ENCODE measurements at regions not wholly inside any gene's neighbourhood (a gene's known extent, or its start where the extent isn't known, plus 50 kb on each side); places are given as distances from the start of the nearest gene placed in this dataset.

DNA sequence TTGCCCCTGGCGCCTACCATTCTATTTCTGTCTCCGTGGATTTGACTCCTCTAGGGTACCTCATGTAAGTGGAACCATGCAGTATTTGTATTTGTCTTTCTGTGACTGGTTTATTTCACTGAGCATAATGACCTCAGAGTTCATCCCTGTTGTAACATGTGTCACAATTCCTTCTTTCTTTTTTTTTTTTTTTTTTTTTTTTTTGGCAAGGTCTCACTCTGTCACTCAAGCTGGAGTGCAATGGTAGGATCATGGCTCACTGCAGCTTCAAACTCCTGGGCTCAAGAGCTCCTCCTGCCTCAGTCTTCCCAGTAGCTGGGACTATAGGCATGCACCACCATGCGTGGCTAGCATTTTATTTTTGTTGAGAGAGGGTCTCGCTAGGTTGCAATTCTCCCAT is 74.0 kb upstream of the SEPTIN5 start:
- TF ChIP-seq, protein P1, sequence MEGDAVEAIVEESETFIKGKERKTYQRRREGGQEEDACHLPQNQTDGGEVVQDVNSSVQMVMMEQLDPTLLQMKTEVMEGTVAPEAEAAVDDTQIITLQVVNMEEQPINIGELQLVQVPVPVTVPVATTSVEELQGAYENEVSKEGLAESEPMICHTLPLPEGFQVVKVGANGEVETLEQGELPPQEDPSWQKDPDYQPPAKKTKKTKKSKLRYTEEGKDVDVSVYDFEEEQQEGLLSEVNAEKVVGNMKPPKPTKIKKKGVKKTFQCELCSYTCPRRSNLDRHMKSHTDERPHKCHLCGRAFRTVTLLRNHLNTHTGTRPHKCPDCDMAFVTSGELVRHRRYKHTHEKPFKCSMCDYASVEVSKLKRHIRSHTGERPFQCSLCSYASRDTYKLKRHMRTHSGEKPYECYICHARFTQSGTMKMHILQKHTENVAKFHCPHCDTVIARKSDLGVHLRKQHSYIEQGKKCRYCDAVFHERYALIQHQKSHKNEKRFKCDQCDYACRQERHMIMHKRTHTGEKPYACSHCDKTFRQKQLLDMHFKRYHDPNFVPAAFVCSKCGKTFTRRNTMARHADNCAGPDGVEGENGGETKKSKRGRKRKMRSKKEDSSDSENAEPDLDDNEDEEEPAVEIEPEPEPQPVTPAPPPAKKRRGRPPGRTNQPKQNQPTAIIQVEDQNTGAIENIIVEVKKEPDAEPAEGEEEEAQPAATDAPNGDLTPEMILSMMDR (IDR thresholded peaks at IDR 0.05): no peak
- TF ChIP-seq POLR2A (IDR thresholded peaks at IDR 0.05): no peak
- 81 to 89% methylated on average over 4 of the region's 4 CpGs for WGBS, 2 donors
- intact Hi-C loops (cut with DNase I; ENCODE audit: low total_unique reads): no loop called here
- DNase-seq (ENCODE audit: low spot score in 2 of 2): no peak
- no peak overlapping the region for H3K4me3 ChIP-seq (ENCODE audit: low read depth, poor library complexity, severe bottlenecking)

DNA sequence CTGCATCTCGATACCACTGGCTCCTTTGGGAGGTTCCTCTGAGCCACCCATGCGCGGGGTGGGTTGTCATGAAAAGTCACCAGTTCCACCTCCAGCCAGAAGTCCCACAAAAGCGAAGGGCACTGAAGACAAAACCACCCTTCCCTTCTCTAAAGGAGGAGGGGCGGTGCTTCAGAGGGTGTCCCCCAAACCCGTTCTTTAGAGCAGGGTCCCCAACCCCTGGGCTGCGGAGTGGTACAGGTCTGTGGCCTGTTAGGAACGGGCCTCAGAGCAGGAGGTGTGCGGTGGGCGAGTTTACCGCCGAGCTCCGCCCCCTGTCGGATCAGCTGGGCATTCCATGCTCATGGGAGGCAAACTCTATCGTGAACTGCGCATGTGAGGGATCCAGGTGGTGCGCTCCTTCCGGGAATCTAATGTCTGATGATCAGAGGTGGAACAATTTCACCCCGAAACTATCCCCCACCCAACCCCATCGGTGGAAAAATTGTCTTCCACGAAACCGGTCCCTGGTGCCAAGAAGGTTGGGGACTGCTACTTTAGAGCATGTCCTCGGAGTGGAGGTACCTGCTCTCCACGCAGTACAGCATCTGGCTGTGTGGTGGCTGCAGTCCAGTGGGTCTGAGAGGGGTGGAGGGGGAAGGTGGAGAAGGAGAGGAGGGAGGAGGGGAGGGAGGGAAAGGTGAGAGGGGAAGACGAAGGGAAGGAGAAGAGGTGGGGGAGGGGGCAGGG is 72.9 kb upstream of the SEPTIN5 start:
- TF ChIP-seq, protein P1 (IDR thresholded peaks at IDR 0.05): no peak
- no peak for TF ChIP-seq POLR2A (IDR thresholded peaks at IDR 0.05)
- intact Hi-C loops (cut with DNase I; ENCODE audit: low total_unique reads): no loop called here
- WGBS, 2 donors: 38 to 49% methylated on average over 20 to 25 of the region's 25 CpGs
- no peak overlapping the region for H3K4me3 ChIP-seq (ENCODE audit: low read depth, poor library complexity, severe bottlenecking)
- peak in 1 of 2 donors; percentile 72 for DNase-seq (ENCODE audit: low spot score in 2 of 2)

DNA sequence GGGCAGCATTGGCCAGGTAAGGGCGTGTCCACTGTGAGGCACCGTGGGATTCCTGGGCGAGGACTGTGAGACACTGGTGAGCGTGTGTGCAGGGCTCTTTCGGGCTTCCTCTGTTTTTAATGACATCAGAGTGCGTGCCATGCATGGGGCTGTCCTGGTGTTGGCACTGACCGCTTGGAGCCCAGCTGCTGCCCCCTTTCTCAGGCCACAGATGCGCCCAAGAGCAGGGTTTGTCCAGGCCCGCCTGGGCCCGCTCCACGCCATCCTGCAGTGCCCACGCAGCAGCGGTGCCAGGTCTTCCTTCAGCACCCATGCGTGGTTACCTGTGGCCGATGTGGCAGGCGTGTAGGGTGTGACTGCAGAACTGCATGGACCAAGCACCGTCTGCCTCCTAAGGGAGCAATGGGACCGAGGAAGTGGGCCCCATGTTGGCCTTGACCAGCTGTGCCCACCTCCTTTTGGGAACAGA is 72.3 kb upstream of the SEPTIN5 start:
- no peak overlapping the region for H3K4me3 ChIP-seq (ENCODE audit: low read depth, poor library complexity, severe bottlenecking)
- intact Hi-C loops (cut with DNase I; ENCODE audit: low total_unique reads): no loop called here
- TF ChIP-seq, protein P1 (IDR thresholded peaks at IDR 0.05): no peak
- TF ChIP-seq POLR2A (IDR thresholded peaks at IDR 0.05): no peak
- peak in 1 of 2 donors; percentile 52 for DNase-seq (ENCODE audit: low spot score in 2 of 2)
- 77 to 80% methylated on average over 18 of the region's 18 CpGs for WGBS, 2 donors

DNA sequence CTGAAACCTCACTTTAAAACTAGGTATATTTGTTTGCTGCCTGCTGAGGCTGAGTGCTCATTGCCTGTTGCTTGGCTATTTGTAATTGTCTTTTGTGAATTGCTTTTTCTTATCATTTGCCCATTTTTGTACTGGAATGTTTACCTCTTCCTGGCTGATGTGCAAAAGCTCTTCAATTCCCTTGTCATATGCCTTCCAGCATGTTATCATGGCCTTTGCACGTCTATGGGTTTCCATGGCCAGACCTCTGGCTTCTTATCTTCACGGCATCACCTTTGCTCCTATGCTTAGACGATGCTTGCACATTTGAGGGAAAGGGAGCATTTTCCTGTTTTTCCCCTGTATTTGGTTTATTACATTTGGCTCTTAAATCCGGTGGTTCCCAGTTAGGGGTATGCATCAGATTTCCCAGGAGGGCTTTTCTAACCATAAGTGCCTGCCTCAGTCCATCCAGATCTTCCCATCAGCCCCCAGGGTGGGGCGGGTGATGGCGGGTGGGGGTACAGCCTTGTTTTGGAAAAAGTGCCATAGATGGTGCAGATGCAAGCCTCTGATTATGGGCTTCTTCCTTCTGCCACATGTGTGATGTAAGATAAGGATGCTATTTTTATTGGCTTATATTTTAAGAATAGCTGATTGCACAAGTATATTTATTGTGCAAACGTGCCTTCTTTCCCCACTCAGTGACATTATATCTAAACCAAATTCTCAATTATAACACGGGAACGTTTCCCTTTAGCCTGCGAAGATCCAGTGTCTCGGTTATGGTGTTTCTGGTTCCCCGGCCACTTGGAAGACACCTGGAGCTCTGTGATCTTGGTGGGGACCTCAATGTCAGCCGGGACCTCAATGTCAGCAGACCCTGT is 70.6 kb upstream of the SEPTIN5 start:
- H3K4me3 ChIP-seq (ENCODE audit: low read depth, poor library complexity, severe bottlenecking): no peak overlapping the region
- TF ChIP-seq, protein P1 (IDR thresholded peaks at IDR 0.05): no peak
- no peak for TF ChIP-seq POLR2A (IDR thresholded peaks at IDR 0.05)
- WGBS, 2 donors: 62 to 73% methylated on average over 13 of the region's 13 CpGs
- peak in 1 of 2 donors; percentile 49 for DNase-seq (ENCODE audit: low spot score in 2 of 2)
- intact Hi-C loops (cut with DNase I; ENCODE audit: low total_unique reads): no loop called here

DNA sequence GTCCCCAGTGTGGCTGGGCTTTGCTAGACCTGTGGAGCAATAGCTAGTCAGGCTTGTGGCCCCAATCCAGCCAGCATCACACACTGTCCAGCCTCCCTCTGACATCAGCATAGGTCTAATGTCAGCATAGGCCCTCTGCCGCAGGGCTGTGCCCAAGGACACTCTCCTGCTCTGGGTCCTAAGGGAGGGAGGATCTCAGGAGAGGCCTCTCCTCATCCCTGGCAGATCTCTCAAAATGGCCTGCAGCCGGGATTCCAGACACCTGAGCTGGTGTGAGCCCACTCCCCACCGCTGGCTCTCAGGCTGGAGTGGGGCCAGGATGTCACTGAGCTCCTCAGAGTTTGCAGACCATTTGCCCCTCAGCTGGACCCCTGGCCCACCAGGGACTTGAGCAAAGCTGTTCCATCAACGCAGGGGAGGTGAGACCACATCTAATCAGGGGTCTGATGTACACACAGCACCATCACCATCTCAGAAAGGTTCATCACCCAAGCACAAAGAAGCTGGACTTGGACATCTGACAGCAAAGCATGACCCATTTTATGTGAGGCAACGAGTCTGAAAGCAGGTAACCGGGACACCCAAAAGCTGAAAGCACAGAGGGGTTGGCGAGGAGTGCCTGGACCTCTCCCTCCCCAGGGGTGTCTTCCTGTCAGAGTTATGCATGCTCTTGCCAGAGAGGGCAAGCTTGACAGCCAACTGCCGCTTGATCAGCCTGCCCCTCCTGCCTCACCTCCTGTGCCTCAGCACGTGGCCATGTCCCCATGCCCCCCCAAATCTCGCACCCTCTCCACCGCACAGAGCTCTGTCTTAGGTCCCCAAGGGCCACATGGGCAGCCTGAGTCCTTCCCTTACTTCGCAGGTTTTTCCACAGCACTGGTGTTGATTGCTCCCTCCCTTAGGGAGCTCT is 69.7 kb upstream of the SEPTIN5 start:
- H3K4me3 ChIP-seq (ENCODE audit: low read depth, poor library complexity, severe bottlenecking): no peak overlapping the region
- DNase-seq (ENCODE audit: low spot score in 2 of 2): peak in 1 of 2 donors; percentile 73
- intact Hi-C loops (cut with DNase I; ENCODE audit: low total_unique reads): no loop called here
- 50 to 53% methylated on average over 12 of the region's 12 CpGs for WGBS, 2 donors
- no peak for TF ChIP-seq POLR2A (IDR thresholded peaks at IDR 0.05)
- TF ChIP-seq, protein P1 (IDR thresholded peaks at IDR 0.05): no peak

All from lower leg skin (tissue), 4 donors.